ENCODE measurements at regions not wholly inside any gene's neighbourhood (a gene's known extent, or its start where the extent isn't known, plus 50 kb on each side); places are given as distances from the start of the nearest gene placed in this dataset.

GRCh38 chr20:63134201-63134612 is 81.7 kb downstream of the YTHDF1 start:
- CTCF ChIA-PET: no interaction called here
- TF ChIP-seq CTCF (IDR thresholded peaks at IDR 0.05): no peak
- TF ChIP-seq MXI1 (IDR thresholded peaks at IDR 0.05; ENCODE audit: low read depth, low read length): no peak
- TF ChIP-seq ELF1 (IDR thresholded peaks at IDR 0.05): no peak
- TF ChIP-seq REST (IDR thresholded peaks at IDR 0.05; ENCODE audit: low read depth, low read length): no peak
- no peak for TF ChIP-seq RCOR1 (IDR thresholded peaks at IDR 0.05; ENCODE audit: low read length)
- no peak for TF ChIP-seq NFIC (IDR thresholded peaks at IDR 0.05; ENCODE audit: borderline replicate concordance)
- no peak for TF ChIP-seq GATA2 (CRISPR knock-in tag; IDR thresholded peaks at IDR 0.05)
- no peak for TF ChIP-seq NRF1 (IDR thresholded peaks at IDR 0.05; ENCODE audit: low read depth, low read length)
- no peak for TF ChIP-seq EP300 (IDR thresholded peaks at IDR 0.05; ENCODE audit: borderline replicate concordance in 1 of 2, low read depth in 1 of 2, low read length in 1 of 2)
- no peak for TF ChIP-seq RAD21 (IDR thresholded peaks at IDR 0.05; ENCODE audit: low read length)
- no peak for TF ChIP-seq MAX (IDR thresholded peaks at IDR 0.05; ENCODE audit: low read depth)
- TF ChIP-seq SIN3A (IDR thresholded peaks at IDR 0.05; ENCODE audit: borderline replicate concordance, low read depth, low read length): no peak
- no peak for TF ChIP-seq ZBTB33 (IDR thresholded peaks at IDR 0.05; ENCODE audit: borderline replicate concordance, low read depth)
- no peak overlapping the region for H2AFZ ChIP-seq (ENCODE audit: low read depth)

More at GRCh38 chr20:63134201-63134612, 81.7 kb downstream of the YTHDF1 start:
- POLR2A ChIA-PET: no interaction called here
- WGBS (ENCODE audit: low lambda C conversion rate): 57% methylated on average over 14 of the region's 19 CpGs
- H4K20me1 ChIP-seq (ENCODE audit: insufficient read depth): no peaks in the 10 kb centered on the region
- DNase-seq: no peak
- H3K27ac ChIP-seq (ENCODE audit: low read depth in 2 of 2, low read length in 1 of 2): no peak overlapping the region
- H3F3A ChIP-seq (replicated peaks; ENCODE audit: insufficient read depth): no peaks in the 10 kb centered on the region
- H3K36me3 ChIP-seq (replicated peaks in 1 of 2; ENCODE audit: control insufficient read depth in 1 of 2, insufficient read depth in 2 of 2, low read length in 1 of 2): no peaks in the 10 kb centered on the region
- no peaks in the 10 kb centered on the region for H3K9me2 ChIP-seq
- H3K4me1 ChIP-seq (ENCODE audit: control insufficient read depth in 1 of 2, insufficient read depth in 2 of 2, low read depth in 1 of 2, low read length in 1 of 2): no peaks in the 10 kb centered on the region
- no peaks in the 10 kb centered on the region for H3K9me3 ChIP-seq
- peaks cover 22% of the 10 kb centered on the region for H3K27me3 ChIP-seq (ENCODE audit: insufficient read depth)
- no peaks in the 10 kb centered on the region for H3K79me2 ChIP-seq (ENCODE audit: insufficient read depth)
- H3K9ac ChIP-seq: no peak overlapping the region
- H3K4me3 ChIP-seq (ENCODE audit: low read depth in 2 of 2, low read length in 1 of 2): no peak overlapping the region
- H3K4me2 ChIP-seq: no peak overlapping the region

Data from SK-N-SH (cell line).